Osteoblast (primary cell): ENCODE measurements at regions not wholly inside any gene's neighbourhood (a gene's known extent, or its start where the extent isn't known, plus 50 kb on each side); places are given as distances from the start of the nearest gene placed in this dataset.

Experiments
- DNase-seq: peaks from one replicate; pipeline ENCODE4 v3.0.0; 2011; ENCODE audit warnings: low spot score, mixed read lengths; ENCODE audit not compliant: insufficient read length; ENCODE audit errors: missing footprints
- H2AFZ ChIP-seq: 2 replicates; pipeline ENCODE4 v1.6.0; 2011; ENCODE audit warnings: mild to moderate bottlenecking, low read length
- H3K27ac ChIP-seq: 2 replicates; pipeline ENCODE4 v1.5.1; 2011; ENCODE audit warnings: mild to moderate bottlenecking, low read depth, low read length, moderate library complexity
- H3K27me3 ChIP-seq: 2 replicates; pipeline ENCODE4 v1.6.0; 2012; ENCODE audit warnings: mild to moderate bottlenecking, control low read depth, inconsistent platforms, low read length, moderate library complexity; ENCODE audit not compliant: insufficient read depth
- H3K36me3 ChIP-seq: 2 replicates; pipeline ENCODE4 v1.5.1; 2011; ENCODE audit warnings: mild to moderate bottlenecking, low read length, control low read depth, moderate library complexity; ENCODE audit not compliant: insufficient read depth
- H3K4me1 ChIP-seq: 2 replicates; pipeline ENCODE4 v1.5.1; 2011; ENCODE audit warnings: mild to moderate bottlenecking, low read length, control low read depth, moderate library complexity; ENCODE audit not compliant: insufficient read depth
- H3K4me2 ChIP-seq: 2 replicates; pipeline ENCODE4 v1.6.0; 2011; ENCODE audit warnings: mild to moderate bottlenecking, low read length; ENCODE audit not compliant: insufficient read depth
- H3K4me3 ChIP-seq: fragments of 200-600 bp; sonication (generic); 3 replicates; pipeline ENCODE4 v1.5.1; 2012; ENCODE audit warnings: mild to moderate bottlenecking, low read length, inconsistent platforms; ENCODE audit not compliant: insufficient read depth
- H3K79me2 ChIP-seq: 2 replicates; pipeline ENCODE4 v1.6.0; 2012; ENCODE audit warnings: mild to moderate bottlenecking, low read length, control low read depth, inconsistent platforms; ENCODE audit not compliant: insufficient read depth
- H3K9me3 ChIP-seq: 2 replicates; pipeline ENCODE4 v1.5.1; 2011; ENCODE audit warnings: low read depth, low read length, control low read depth
- H4K20me1 ChIP-seq: 2 replicates; pipeline ENCODE4 v1.6.0; 2012; ENCODE audit warnings: mild to moderate bottlenecking, low read length, control low read depth; ENCODE audit not compliant: insufficient read depth
- TF ChIP-seq, protein P1 (sequence below): IDR thresholded peaks from 2 replicates; pipeline ENCODE4 v1.5.1; 2011; ENCODE audit warnings: mild to moderate bottlenecking, low read depth, low read length, moderate library complexity; ENCODE audit errors: extremely low read depth

DNA sequence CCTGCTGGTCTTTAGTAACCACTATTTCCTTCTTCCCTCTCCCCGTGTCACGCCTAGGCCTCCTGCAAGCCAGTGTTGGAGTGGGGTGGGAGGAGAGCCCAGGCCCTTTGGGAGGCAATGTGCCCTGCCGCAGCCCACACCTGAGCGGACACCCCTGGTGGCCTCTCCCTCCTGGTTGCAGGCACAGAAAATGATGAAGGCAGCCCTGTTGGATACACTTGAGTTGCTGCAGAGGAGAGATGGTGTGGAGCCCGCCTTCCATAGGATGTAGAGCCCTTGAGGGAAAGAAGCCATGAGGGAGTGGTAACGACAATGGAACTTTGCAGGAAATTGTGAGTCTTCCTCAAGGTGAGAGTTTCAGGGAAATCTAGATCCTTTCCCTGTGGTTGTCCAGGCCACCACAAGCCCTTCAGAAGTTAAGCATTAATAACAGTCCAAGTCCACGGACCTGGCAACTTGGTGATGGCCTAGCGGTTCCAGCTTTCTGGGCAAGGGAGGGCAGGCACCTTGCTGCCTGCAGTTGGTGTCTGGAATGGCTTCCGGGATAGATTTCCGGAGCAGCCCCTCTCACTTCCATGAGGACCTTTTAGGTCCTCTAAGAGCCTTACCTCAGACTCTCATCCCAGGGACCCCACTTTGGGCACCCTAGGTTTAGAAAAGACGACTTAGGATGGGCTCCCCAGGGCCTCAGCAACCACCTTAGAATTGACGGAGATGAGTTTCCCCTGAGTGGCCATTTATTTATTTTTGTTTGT is 67.3 kb upstream of the NXT1 start:
- no peak overlapping the region for H3K4me3 ChIP-seq
- no peaks in the 10 kb centered on the region for H4K20me1 ChIP-seq
- H3K27ac ChIP-seq = no peak overlapping the region
- H2AFZ ChIP-seq = no peak overlapping the region
- no peak overlapping the region for H3K4me2 ChIP-seq
- H3K4me1 ChIP-seq = no peaks in the 10 kb centered on the region
- TF ChIP-seq, protein P1, sequence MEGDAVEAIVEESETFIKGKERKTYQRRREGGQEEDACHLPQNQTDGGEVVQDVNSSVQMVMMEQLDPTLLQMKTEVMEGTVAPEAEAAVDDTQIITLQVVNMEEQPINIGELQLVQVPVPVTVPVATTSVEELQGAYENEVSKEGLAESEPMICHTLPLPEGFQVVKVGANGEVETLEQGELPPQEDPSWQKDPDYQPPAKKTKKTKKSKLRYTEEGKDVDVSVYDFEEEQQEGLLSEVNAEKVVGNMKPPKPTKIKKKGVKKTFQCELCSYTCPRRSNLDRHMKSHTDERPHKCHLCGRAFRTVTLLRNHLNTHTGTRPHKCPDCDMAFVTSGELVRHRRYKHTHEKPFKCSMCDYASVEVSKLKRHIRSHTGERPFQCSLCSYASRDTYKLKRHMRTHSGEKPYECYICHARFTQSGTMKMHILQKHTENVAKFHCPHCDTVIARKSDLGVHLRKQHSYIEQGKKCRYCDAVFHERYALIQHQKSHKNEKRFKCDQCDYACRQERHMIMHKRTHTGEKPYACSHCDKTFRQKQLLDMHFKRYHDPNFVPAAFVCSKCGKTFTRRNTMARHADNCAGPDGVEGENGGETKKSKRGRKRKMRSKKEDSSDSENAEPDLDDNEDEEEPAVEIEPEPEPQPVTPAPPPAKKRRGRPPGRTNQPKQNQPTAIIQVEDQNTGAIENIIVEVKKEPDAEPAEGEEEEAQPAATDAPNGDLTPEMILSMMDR = no peak
- DNase-seq = no peak
- H3K79me2 ChIP-seq = no peaks in the 10 kb centered on the region
- H3K27me3 ChIP-seq = peaks cover 10% of the 10 kb centered on the region
- no peaks in the 10 kb centered on the region for H3K36me3 ChIP-seq
- no peaks in the 10 kb centered on the region for H3K9me3 ChIP-seq

DNA sequence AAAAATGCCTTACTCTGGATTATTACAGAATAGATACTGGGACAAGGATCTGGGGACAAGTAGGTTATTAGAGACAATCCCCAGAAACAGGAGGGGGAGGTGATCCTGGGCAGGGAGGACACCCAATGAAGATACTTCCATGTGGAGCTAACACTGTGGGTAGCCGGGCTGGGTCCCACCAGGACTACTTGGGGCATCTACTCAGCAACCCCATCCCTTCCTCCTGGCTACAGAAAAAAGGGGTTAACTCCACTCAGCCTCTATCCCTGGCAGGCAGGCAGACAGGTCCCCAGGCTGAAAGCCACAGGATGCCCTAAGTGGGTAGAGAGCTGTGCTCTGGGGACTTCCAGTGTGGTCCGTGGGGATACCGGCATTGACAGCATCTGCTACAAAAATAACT is 68.0 kb upstream of the NXT1 start:
- no peaks in the 10 kb centered on the region for H3K9me3 ChIP-seq
- no peak for DNase-seq
- no peak overlapping the region for H3K4me3 ChIP-seq
- H3K79me2 ChIP-seq = no peaks in the 10 kb centered on the region
- H3K4me2 ChIP-seq = no peak overlapping the region
- no peaks in the 10 kb centered on the region for H4K20me1 ChIP-seq
- H3K27ac ChIP-seq = no peak overlapping the region
- no peaks in the 10 kb centered on the region for H3K4me1 ChIP-seq
- H3K27me3 ChIP-seq = peaks cover 10% of the 10 kb centered on the region
- H3K36me3 ChIP-seq = no peaks in the 10 kb centered on the region
- TF ChIP-seq, protein P1 = no peak
- no peak overlapping the region for H2AFZ ChIP-seq

DNA sequence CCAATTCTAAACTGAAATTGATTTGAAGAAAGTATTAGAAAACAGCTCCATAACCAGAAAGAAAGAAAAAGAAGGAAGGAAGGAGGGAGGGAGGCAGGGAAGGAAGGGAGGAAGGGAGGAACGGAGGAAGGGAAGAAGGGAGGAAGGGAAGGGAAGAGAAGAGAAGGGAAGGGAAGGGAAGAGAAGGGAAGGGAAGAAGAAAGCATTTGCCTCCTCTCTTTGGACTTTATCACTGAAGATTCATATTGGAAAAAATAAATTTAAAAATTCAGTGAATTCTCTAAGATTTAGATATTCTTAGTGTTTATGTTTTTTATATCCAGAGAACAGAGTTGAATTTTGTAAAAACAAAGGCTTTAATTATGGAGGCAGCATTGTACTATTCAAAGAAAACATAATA is 68.5 kb upstream of the NXT1 start:
- H3K79me2 ChIP-seq = no peaks in the 10 kb centered on the region
- H3K9me3 ChIP-seq = no peaks in the 10 kb centered on the region
- H3K4me2 ChIP-seq = no peak overlapping the region
- H3K36me3 ChIP-seq = no peaks in the 10 kb centered on the region
- H3K27ac ChIP-seq = no peak overlapping the region
- H2AFZ ChIP-seq = no peak overlapping the region
- TF ChIP-seq, protein P1 = no peak
- H4K20me1 ChIP-seq = no peaks in the 10 kb centered on the region
- H3K4me3 ChIP-seq = no peak overlapping the region
- DNase-seq = no peak
- no peaks in the 10 kb centered on the region for H3K4me1 ChIP-seq
- H3K27me3 ChIP-seq = peaks cover 10% of the 10 kb centered on the region

DNA sequence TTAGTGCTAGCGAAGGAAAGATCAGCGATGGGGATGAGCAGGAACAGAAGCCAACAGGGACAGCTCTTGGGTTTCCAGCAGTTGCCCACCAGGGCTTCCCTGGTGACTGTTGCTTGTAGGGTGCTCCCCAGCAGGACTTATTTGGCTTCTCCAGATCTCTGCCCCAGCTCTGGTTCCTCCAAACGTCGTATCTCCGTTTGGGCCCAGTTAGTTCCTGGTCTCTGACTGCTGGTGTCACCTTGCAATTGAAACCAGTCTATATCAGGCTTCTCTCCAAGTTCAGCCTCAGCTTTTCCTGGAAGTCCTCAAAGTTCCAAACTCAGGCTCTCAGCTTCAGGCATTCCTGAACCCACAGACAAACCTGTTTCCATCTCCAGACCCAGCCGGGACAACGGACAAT is 70.8 kb upstream of the NXT1 start:
- no peak overlapping the region for H3K27ac ChIP-seq
- H3K79me2 ChIP-seq = no peaks in the 10 kb centered on the region
- no peaks in the 10 kb centered on the region for H3K4me1 ChIP-seq
- H4K20me1 ChIP-seq = no peaks in the 10 kb centered on the region
- H3K4me2 ChIP-seq = no peak overlapping the region
- H3K9me3 ChIP-seq = no peaks in the 10 kb centered on the region
- H3K27me3 ChIP-seq = peaks cover 8% of the 10 kb centered on the region
- TF ChIP-seq, protein P1 = no peak
- no peak overlapping the region for H2AFZ ChIP-seq
- H3K36me3 ChIP-seq = no peaks in the 10 kb centered on the region
- DNase-seq = no peak
- H3K4me3 ChIP-seq = no peak overlapping the region
